Uterus (tissue), 2 donors: ENCODE measurements at regions not wholly inside any gene's neighbourhood (a gene's known extent, or its start where the extent isn't known, plus 50 kb on each side); places are given as distances from the start of the nearest gene placed in this dataset.

Experiments used
- CTCF ChIP-seq, 4 experiments: fragments of 200-600 bp in 2 of 4; fragments of 450-650 bp in 2 of 4; sonication (generic) in 2 of 4; IDR thresholded peaks; one replicate each; pipeline ENCODE4 v1.5.1; 2016 to 2019; ENCODE audit warnings: antibody characterized with exemption in 4 of 4, mild to moderate bottlenecking in 2 of 4, moderate library complexity in 1 of 4
- POLR2A ChIP-seq, 2 donors: fragments of 450-650 bp; IDR thresholded peaks; one replicate each; pipeline ENCODE4 v1.6.1; 2016; ENCODE audit warnings: antibody characterized with exemption in 2 of 2, mild to moderate bottlenecking in 1 of 2, moderate library complexity in 1 of 2

- no peak for TF ChIP-seq CTCF (IDR thresholded peaks at IDR 0.05)
- TF ChIP-seq POLR2A (IDR thresholded peaks at IDR 0.05), result no peak
These were observed 199.5 kb downstream of the NDUFA10 start for GRCh38 chr2:239825705-239825979.
